T47D (cell line): ENCODE measurements at regions not wholly inside any gene's neighbourhood (a gene's known extent, or its start where the extent isn't known, plus 50 kb on each side); places are given as distances from the start of the nearest gene placed in this dataset.

ENCODE experiments used
- DNase-seq, 2 experiments: peaks; one replicate each; pipeline versions ENCODE4 v3.0.0 to v3.0.0-alpha.2; 2011 to 2012; ENCODE audit warnings: low read depth in 1 of 2, low spot score in 1 of 2
- JUND ChIP-seq: IDR thresholded peaks from 2 replicates; pipeline ENCODE4 v1.6.1; 2012; ENCODE audit warnings: low read depth
- in situ Hi-C: cut with HindIII; loops from 2 replicates; pipeline ENCODE4 v1.10.0; 2016; ENCODE audit warnings: low sequenced_read_pairs, low pct_unique_long_range_greater_than_20kb

DNA sequence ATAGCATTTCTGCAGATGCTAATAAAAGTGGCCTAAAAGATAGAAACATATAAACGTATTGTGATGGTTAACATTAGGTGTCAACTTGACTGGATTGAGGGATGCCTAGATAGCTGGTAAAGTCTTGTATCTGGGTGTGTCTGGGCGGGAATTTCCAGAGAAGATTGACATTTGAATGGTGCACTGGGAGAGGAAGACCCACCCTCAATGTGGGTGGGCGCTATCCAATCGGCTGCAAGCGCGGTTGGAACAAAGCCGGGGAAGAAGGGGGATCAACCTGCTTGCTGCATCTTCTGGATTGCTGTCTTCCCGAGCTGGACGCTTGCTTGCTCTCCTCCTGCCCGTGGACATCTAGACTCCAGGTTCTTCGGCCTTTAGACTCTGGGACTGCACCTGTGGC is 114.0 kb upstream of the ZNF644 start:
- in situ Hi-C loops, result no loop called here
- no peak for DNase-seq
- no peak for TF ChIP-seq JUND

DNA sequence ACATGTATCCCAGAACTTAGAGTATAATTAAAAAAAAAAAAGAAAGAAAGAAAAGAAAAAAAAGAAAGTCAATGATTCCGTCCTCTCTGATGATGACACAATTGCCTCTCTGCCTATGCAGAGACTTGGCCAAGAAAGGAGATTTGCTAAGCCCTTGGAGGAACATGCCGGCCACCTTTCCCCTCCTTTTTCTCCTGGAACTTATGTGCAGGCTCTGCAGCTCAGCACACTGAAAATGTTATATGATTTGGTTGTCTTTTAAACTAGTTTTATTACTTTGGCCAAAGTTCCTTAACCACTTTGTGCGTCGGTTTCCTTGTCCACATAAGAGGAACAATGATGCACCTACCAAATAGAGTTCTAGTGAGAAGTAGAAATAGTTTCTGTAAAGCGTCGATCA is 111.4 kb upstream of the ZNF644 start:
- TF ChIP-seq JUND, result no peak
- no peak for DNase-seq
- in situ Hi-C loops, result no loop called here

DNA sequence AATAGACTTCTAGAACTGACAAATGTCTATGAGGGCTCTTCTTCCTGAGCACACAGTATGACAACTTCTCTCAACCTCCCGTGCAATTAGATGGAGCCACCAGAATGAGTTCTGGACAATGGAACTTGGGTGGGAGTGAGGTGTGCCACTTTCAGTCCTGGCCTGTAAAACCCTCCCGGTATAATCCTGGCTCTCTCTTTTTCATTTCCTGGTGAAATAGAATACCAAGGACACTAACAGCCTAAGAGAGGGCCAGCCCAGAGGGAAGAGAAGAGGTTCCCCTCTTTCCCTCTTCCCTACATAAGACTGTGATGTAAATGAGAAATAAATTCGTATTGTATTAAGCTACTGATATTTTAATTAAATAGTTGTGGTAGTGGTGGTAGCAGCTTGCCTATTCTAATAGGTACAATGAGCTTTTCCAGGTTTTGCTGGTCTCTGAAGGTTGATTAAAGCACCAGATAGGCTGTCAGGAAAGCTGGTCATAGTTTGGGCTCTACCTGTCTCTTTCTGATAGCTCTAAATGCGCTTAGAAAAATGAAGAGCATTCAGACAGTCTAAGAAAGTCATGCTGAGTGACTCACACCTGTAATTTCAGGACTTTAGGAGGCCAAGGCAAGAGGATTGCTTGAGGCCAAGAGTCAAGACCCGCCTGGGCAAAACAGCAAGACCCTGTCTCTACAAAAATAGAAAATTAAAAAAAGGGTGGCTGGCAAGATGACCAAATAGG is 108.6 kb upstream of the ZNF644 start:
- in situ Hi-C loops, result no loop called here

DNA sequence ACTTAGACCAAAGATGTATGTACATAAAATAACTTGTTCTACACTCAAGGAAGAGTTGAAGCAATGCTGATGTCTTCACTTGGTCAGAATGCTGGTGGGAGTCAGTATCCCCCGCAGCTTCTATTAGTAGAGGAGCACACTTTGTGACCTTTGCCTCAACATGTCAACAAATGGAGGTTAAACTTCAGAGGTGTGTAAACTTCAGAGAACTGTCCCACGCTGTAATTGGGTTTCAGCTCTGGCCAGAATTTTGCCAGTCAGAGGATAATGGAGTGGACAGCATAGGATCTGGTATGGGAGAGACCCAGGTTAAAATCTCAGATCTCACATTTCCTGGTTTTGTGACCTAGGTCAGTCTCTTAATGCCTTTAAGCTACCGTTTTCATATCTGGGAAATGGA is 107.6 kb upstream of the ZNF644 start:
- DNase-seq, result no peak
- no peak for TF ChIP-seq JUND
- in situ Hi-C loops, result no loop called here

More for the DNA sequence above, 108.6 kb upstream of the ZNF644 start:
- no peak for DNase-seq
- no peak for TF ChIP-seq JUND

DNA sequence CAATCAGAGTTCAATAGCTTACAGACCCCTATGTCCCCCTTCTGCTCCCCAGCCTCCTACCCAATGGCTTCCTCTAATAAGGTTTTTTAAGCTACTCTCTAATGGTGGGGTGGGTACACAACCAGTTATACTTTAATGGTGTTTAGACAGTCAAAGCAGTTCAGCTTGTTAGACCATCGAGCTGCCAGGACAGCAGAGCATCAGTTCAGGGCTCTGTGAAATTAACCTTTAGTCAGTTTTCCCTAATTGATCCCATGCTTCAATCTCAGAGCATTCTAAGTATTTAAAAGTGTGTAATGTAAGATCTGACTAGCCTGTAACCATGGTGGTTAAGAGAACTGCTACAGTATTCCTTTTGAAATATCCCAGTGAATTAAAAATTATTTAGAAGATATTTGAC is 107.2 kb upstream of the ZNF644 start:
- in situ Hi-C loops, result no loop called here
- no peak for TF ChIP-seq JUND
- DNase-seq, result no peak

DNA sequence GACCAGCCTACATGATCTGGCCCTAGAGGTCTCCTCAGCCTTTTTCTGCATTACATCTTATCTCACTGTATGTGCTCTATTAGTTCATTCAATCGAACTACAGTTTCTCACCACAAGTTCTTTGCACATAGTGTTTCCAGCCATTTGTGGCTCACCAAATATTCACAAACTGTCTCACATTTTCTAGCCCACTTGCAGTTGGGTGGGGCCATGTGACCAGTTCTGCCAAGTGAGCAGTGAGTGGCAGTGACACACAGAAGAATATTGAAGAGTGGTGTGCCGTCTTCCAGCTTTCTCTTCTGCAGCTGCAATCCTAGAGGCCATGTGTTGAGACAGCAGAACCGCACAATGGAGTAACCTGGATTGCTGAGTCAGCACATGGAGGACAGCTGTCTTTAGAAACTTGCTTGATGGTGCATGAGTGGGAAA is 103.2 kb upstream of the ZNF644 start:
- in situ Hi-C loops, result no loop called here
- no peak for TF ChIP-seq JUND
- DNase-seq, result peak in 1 of 2 experiments; percentile 3

DNA sequence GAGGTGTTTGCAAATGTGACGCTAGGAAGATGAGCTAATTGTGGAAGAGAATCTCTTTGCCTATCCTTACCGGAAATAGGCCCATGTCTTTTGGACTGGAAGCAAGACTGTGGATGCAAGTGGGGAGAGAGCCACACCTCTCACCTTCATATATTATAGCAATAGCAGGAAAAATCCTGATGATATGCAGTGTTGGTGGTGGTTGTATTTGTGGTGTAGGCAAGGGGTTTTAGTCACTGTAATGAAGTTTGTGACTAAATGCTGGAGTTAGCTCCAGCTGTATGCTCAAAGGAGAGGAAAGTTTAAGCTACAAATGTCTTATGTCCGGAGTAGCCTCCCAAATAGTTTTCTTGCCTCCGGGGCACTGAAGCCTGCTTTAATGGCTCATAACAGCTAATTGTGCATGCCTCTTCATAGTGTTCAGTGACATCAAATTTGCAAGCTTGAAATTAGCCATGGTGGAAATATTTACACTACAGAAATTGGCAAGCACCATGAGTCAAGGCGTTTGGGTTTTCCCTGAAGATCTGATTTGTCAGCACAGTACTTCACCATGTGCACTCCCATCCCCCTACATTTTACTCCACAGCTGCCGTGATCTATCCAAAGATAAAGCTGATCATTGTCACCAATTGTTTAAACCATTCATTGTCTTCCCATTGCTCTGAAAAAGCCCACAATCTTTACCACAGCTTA is 102.6 kb upstream of the ZNF644 start:
- in situ Hi-C loops, result no loop called here
- TF ChIP-seq JUND, result no peak
- no peak for DNase-seq

DNA sequence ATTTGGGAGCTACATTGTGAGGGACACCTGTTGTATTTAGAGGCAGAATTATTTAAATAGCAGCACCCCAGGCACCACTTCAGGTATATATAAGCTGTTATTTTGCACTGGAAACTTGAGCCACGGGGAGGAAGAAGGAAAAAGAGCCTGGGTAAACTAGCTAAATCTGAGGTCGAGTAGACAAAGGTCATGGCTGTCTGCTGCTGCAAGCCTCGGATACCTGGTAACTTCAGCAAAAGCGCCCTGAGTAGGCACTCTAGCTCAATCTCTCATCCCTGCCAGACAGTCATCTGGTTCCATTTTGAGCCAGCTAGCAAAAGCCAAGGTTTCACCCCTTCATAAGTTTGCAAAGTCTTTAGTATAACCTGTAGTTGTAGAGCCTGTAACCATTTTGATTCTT is 101.9 kb upstream of the ZNF644 start:
- in situ Hi-C loops, result no loop called here
- no peak for TF ChIP-seq JUND
- DNase-seq, result no peak

DNA sequence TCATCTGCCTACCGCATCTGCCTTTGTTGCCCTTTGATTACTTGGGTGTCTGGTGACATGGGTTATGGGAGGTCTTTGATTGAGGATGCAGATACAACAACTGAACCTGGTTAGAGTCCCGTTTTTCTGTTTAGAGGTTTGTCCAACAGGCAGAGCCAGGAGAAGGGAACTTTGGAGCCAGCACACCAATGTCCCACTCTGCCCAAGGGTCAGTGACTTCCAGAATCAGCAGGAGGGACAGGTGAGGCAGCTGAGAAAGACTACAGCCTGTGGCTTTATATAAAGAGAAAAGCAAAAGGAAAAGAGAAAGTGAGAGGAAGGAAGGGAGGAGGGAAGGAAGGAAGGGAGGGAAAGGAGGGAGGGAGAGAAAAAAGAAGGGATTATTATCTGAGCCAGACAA is 101.5 kb upstream of the ZNF644 start:
- in situ Hi-C loops, result no loop called here

DNA sequence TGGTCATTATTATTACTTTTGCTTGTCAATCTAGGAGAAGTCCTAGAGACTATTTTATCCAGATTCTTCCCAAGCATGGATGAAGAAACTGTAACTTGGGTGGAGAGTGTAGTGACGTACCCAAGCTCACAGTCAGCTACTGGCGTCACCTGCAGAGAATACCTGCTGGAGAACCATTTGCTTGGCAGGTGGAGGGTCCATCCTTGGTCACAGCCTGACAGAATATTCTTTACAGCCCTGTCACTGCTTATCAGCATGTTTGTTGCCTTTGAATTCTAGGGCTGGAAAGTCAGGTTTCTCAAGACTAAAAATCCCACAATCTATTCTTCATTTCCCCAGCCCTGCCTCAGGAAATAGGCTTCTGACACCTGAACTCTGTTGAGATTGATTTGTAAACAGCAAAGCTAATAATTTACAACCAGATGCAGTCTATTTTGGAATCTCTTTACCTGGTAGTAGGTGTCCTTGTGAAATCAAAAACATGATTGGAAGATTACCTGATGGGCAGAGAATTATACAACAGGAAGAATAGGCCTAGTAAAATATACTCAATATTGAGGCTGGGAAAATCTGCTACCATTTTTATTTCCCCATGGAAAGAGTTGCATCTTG is 100.4 kb upstream of the ZNF644 start:
- in situ Hi-C loops, result no loop called here
- no peak for TF ChIP-seq JUND
- DNase-seq, result no peak

More for the DNA sequence above, 101.5 kb upstream of the ZNF644 start:
- TF ChIP-seq JUND, result no peak
- no peak for DNase-seq

DNA sequence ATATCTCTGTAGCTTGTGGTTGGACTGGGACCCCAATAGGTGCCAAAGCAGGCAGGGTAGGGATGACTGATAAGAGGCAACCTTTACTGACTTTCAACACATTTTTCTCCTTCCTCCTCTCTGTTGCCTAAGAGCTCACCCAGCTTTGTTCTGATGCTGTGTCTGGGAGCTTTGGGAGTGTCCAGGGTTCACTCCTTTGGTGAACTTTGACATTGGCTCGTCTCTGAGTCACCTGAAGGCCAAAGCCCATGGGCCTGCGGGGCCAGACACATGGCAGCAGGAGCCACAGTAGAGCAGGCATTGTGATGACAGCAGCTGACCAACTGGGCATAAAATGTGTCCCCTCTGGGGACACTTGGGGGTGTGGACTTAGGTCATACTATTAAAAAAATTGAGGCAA is 99.5 kb upstream of the ZNF644 start:
- no peak for DNase-seq
- in situ Hi-C loops, result no loop called here
- TF ChIP-seq JUND, result no peak

DNA sequence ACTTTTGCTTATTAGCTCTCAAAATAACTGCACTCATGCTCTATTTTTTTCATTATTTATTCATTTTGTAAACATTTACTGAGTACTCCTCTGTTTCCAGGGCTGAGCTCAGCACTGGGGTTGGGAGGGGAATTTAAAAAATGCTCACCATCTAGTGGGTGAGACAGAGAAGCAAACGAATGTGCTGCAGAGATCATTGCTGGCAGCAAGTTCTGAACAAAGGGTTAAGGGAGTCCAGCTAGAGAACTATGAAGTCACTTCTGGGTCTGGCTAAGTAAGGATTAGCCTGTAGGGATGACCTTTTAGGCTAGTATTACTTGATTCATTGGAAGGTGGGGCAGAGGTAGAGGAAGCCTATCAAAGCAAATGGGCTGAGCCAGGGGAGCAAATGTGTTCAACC is 99.1 kb upstream of the ZNF644 start:
- in situ Hi-C loops, result no loop called here
- TF ChIP-seq JUND, result no peak
- DNase-seq, result no peak

DNA sequence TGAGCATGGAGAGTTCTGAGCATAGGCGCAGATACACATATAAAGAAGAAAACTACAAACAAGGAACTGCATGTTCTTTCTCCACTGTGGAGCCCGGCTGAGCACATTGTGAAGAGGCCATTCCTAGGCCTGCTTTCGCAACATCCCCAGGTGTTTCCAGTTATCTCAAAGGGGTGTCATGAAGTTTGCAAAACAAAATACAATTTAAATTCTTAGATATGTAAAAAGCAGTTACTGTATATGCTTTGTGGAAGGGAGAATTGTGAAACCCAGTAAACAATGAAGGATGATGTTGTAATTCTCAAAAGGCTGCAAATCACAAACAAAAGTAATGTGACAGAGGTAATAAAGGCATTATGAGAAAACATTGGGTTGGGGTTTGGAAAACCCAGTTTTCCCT is 98.6 kb upstream of the ZNF644 start:
- in situ Hi-C loops, result no loop called here
- TF ChIP-seq JUND, result no peak
- no peak for DNase-seq
